ENCODE measurements at regions not wholly inside any gene's neighbourhood (a gene's known extent, or its start where the extent isn't known, plus 50 kb on each side); places are given as distances from the start of the nearest gene placed in this dataset.
"Not testable (repeated sequence)": the region's sequence is repeated elsewhere in the genome, so short reads cannot be mapped to it uniquely, and the experiment has no call there.

DNA sequence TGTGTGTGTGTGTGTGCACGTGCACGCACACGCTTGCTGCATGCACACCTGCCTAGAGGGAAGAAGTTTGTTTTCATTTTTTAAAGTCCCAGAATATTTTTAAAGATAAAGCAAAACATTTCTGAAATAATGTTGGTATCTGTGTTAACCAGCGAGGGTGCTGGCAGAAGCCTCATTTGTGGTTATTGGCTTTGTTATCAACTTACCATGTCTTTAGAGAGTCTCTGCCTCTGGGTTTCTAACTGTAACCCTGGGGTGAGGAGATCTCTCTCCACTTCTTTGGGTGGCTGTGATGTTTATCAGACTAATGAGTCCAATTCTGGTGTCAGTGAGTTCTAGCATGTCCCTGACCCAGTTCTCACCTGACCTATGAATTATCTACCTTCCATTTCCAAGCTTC lies 927.6 kb upstream of the FANCL start:
- Histone ChIP-seq H3K36me3 (ENCODE audit: insufficient read depth, low read length) (no peaks in the 10 kb centered on the region), H2AFZ (ENCODE audit: low read length) (no peak overlapping the region), H3F3A (ENCODE audit: insufficient read depth, low read length) (no peaks in the 10 kb centered on the region), H3K4me3 (ENCODE audit: low read depth, low read length, poor library complexity, severe bottlenecking) (no peak overlapping the region), H3K27me3 (ENCODE audit: insufficient read depth, low read length) (no peaks in the 10 kb centered on the region), H3K27ac (ENCODE audit: low read depth, low read length, poor library complexity, severe bottlenecking) (no peak overlapping the region), H3K9me3 (ENCODE audit: low read length) (no peaks in the 10 kb centered on the region), H3K4me2 (ENCODE audit: low read length) (no peak overlapping the region), H3K79me2 (ENCODE audit: insufficient read depth, low read length) (no peaks in the 10 kb centered on the region), H3K9me2 (ENCODE audit: low read depth, low read length) (no peaks in the 10 kb centered on the region), H3K4me1 (ENCODE audit: insufficient read depth, low read length, severe bottlenecking) (no peaks in the 10 kb centered on the region), H4K20me1 (ENCODE audit: insufficient read depth, low read length) (no peaks in the 10 kb centered on the region), H3K9ac (ENCODE audit: low read length) (no peak overlapping the region)
- TF ChIP-seq, protein P1, sequence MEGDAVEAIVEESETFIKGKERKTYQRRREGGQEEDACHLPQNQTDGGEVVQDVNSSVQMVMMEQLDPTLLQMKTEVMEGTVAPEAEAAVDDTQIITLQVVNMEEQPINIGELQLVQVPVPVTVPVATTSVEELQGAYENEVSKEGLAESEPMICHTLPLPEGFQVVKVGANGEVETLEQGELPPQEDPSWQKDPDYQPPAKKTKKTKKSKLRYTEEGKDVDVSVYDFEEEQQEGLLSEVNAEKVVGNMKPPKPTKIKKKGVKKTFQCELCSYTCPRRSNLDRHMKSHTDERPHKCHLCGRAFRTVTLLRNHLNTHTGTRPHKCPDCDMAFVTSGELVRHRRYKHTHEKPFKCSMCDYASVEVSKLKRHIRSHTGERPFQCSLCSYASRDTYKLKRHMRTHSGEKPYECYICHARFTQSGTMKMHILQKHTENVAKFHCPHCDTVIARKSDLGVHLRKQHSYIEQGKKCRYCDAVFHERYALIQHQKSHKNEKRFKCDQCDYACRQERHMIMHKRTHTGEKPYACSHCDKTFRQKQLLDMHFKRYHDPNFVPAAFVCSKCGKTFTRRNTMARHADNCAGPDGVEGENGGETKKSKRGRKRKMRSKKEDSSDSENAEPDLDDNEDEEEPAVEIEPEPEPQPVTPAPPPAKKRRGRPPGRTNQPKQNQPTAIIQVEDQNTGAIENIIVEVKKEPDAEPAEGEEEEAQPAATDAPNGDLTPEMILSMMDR (IDR thresholded peaks at IDR 0.05; ENCODE audit: low read length) = no peak
- no peak for TF ChIP-seq EZH2 (IDR thresholded peaks at IDR 0.05; ENCODE audit: borderline replicate concordance, low read length)

DNA sequence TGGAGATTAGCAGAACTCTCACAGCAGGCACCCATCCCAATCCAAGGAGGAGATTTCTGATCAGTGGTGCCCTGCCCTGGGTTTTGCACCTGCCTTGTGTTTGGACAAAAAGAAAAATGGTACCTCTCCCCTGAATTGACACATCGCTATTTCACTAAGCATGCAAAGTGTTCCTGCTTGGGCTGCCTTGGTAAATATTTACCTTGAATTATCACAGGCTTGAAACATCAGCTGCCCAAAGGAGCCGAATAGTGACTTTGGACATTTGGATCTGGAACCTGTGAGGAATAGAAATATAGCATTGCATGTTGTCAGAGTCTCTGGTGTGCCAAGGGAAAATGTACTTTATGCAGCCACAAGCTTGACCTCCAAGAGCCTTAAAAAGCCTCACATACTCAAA lies 926.4 kb upstream of the FANCL start:
- H4K20me1 ChIP-seq (ENCODE audit: insufficient read depth, low read length) = no peaks in the 10 kb centered on the region
- no peaks in the 10 kb centered on the region for H3K4me1 ChIP-seq (ENCODE audit: insufficient read depth, low read length, severe bottlenecking)
- no peak overlapping the region for H3K4me3 ChIP-seq (ENCODE audit: low read depth, low read length, poor library complexity, severe bottlenecking)
- H3K27me3 ChIP-seq (ENCODE audit: insufficient read depth, low read length) = no peaks in the 10 kb centered on the region
- no peaks in the 10 kb centered on the region for H3K36me3 ChIP-seq (ENCODE audit: insufficient read depth, low read length)
- H3K27ac ChIP-seq (ENCODE audit: low read depth, low read length, poor library complexity, severe bottlenecking) = no peak overlapping the region
- no peak overlapping the region for H2AFZ ChIP-seq (ENCODE audit: low read length)
- H3K9me3 ChIP-seq (ENCODE audit: low read length) = no peaks in the 10 kb centered on the region
- H3K9ac ChIP-seq (ENCODE audit: low read length) = no peak overlapping the region
- H3K4me2 ChIP-seq (ENCODE audit: low read length) = no peak overlapping the region
- no peaks in the 10 kb centered on the region for H3K79me2 ChIP-seq (ENCODE audit: insufficient read depth, low read length)
- TF ChIP-seq EZH2 (IDR thresholded peaks at IDR 0.05; ENCODE audit: borderline replicate concordance, low read length) = no peak
- TF ChIP-seq, protein P1 (IDR thresholded peaks at IDR 0.05; ENCODE audit: low read length) = no peak
- no peaks in the 10 kb centered on the region for H3F3A ChIP-seq (ENCODE audit: insufficient read depth, low read length)
- no peaks in the 10 kb centered on the region for H3K9me2 ChIP-seq (ENCODE audit: low read depth, low read length)

DNA sequence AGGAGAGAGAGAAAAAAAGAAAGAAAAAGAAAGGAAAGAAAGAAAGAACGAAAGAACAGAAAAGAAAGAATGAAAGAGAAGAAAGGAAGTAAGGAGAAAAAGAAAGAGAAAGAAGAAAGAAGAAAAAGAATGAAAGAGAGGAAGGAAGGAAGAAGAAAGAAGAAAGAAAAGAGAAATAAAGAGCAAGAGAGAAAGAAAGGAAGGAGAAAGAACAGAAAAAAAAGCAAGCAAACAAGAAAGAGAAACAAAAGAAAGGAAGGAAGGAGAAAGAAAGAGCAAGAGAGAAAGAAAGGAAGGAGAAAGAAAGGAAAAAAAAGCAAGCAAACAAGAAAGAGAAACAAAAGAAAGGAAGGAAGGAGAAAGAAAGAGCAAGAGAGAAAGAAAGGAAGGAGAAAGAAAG lies 916.8 kb upstream of the FANCL start:
- H3K4me1 ChIP-seq (ENCODE audit: insufficient read depth, low read length, severe bottlenecking); H3K9ac ChIP-seq (ENCODE audit: low read length); H3K9me3 ChIP-seq (ENCODE audit: low read length); H3F3A ChIP-seq (ENCODE audit: insufficient read depth, low read length); H3K27ac ChIP-seq (ENCODE audit: low read depth, low read length, poor library complexity, severe bottlenecking); H2AFZ ChIP-seq (ENCODE audit: low read length); H3K27me3 ChIP-seq (ENCODE audit: insufficient read depth, low read length); H3K36me3 ChIP-seq (ENCODE audit: insufficient read depth, low read length); H3K4me3 ChIP-seq (ENCODE audit: low read depth, low read length, poor library complexity, severe bottlenecking); H3K79me2 ChIP-seq (ENCODE audit: insufficient read depth, low read length); H3K4me2 ChIP-seq (ENCODE audit: low read length); H4K20me1 ChIP-seq (ENCODE audit: insufficient read depth, low read length); H3K9me2 ChIP-seq (ENCODE audit: low read depth, low read length): not testable (repeated sequence)

- H3K36me3 ChIP-seq (ENCODE audit: insufficient read depth, low read length) = no peaks in the 10 kb centered on the region
- no peaks in the 10 kb centered on the region for H3K4me1 ChIP-seq (ENCODE audit: insufficient read depth, low read length, severe bottlenecking)
- no peak overlapping the region for H2AFZ ChIP-seq (ENCODE audit: low read length)
- H4K20me1 ChIP-seq (ENCODE audit: insufficient read depth, low read length) = no peaks in the 10 kb centered on the region
- H3K79me2 ChIP-seq (ENCODE audit: insufficient read depth, low read length) = no peaks in the 10 kb centered on the region
- no peaks in the 10 kb centered on the region for H3K9me3 ChIP-seq (ENCODE audit: low read length)
- no peak overlapping the region for H3K9ac ChIP-seq (ENCODE audit: low read length)
- H3K4me3 ChIP-seq (ENCODE audit: low read depth, low read length, poor library complexity, severe bottlenecking) = no peak overlapping the region
- H3F3A ChIP-seq (ENCODE audit: insufficient read depth, low read length) = no peaks in the 10 kb centered on the region
- H3K9me2 ChIP-seq (ENCODE audit: low read depth, low read length) = no peaks in the 10 kb centered on the region
- H3K27me3 ChIP-seq (ENCODE audit: insufficient read depth, low read length) = no peaks in the 10 kb centered on the region
- H3K4me2 ChIP-seq (ENCODE audit: low read length) = no peak overlapping the region
- TF ChIP-seq, protein P1 (IDR thresholded peaks at IDR 0.05; ENCODE audit: low read length) = no peak
- TF ChIP-seq EZH2 (IDR thresholded peaks at IDR 0.05; ENCODE audit: borderline replicate concordance, low read length) = no peak
- no peak overlapping the region for H3K27ac ChIP-seq (ENCODE audit: low read depth, low read length, poor library complexity, severe bottlenecking)
These were observed 910.7 kb upstream of the FANCL start for GRCh38 chr2:59151805-59152204.

All from OCI-LY1 (cell line).